ENCODE measurements at regions not wholly inside any gene's neighbourhood (a gene's known extent, or its start where the extent isn't known, plus 50 kb on each side); places are given as distances from the start of the nearest gene placed in this dataset.

DNA sequence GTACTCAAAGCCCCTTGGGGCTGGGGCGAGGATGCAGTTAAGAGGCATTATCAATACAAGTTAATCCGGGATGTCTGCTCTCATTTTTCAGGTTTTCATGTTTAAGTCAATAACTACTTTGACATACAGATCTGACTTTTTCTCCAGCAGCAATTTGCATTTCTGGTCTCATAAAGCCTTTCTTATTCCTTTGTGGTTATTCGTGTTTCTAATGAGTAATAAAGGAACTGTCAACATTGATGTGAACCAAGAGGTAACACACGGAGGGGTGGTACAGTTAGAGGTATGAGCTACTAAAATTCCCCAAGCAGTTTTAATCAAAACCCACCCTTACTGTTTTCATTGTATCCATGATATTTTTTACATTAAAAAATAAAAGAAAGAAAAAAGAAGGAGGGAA is 138.0 kb upstream of the NFIB start:
- TF ChIP-seq EP300 (IDR thresholded peaks at IDR 0.05) (no peak), POLR2A (IDR thresholded peaks at IDR 0.05; ENCODE audit: low read depth) (no peak)
- TF ChIP-seq, protein P1, sequence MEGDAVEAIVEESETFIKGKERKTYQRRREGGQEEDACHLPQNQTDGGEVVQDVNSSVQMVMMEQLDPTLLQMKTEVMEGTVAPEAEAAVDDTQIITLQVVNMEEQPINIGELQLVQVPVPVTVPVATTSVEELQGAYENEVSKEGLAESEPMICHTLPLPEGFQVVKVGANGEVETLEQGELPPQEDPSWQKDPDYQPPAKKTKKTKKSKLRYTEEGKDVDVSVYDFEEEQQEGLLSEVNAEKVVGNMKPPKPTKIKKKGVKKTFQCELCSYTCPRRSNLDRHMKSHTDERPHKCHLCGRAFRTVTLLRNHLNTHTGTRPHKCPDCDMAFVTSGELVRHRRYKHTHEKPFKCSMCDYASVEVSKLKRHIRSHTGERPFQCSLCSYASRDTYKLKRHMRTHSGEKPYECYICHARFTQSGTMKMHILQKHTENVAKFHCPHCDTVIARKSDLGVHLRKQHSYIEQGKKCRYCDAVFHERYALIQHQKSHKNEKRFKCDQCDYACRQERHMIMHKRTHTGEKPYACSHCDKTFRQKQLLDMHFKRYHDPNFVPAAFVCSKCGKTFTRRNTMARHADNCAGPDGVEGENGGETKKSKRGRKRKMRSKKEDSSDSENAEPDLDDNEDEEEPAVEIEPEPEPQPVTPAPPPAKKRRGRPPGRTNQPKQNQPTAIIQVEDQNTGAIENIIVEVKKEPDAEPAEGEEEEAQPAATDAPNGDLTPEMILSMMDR (IDR thresholded peaks at IDR 0.05): no peak
